ENCODE measurements at regions not wholly inside any gene's neighbourhood (a gene's known extent, or its start where the extent isn't known, plus 50 kb on each side); places are given as distances from the start of the nearest gene placed in this dataset.

GRCh38 chr14:101711041-101711856, 50.3 kb upstream of the PPP2R5C start:
- no peak for TF ChIP-seq CTCF (IDR thresholded peaks at IDR 0.05; ENCODE audit: insufficient read depth, low read length)
- H3K4me3 ChIP-seq (ENCODE audit: low read depth, low read length), result no peak overlapping the region
- DNase-seq (ENCODE audit: low read depth), result no peak

Data from fibroblast of the aortic adventitia (primary cell).